ENCODE measurements at regions not wholly inside any gene's neighbourhood (a gene's known extent, or its start where the extent isn't known, plus 50 kb on each side); places are given as distances from the start of the nearest gene placed in this dataset.

DNA sequence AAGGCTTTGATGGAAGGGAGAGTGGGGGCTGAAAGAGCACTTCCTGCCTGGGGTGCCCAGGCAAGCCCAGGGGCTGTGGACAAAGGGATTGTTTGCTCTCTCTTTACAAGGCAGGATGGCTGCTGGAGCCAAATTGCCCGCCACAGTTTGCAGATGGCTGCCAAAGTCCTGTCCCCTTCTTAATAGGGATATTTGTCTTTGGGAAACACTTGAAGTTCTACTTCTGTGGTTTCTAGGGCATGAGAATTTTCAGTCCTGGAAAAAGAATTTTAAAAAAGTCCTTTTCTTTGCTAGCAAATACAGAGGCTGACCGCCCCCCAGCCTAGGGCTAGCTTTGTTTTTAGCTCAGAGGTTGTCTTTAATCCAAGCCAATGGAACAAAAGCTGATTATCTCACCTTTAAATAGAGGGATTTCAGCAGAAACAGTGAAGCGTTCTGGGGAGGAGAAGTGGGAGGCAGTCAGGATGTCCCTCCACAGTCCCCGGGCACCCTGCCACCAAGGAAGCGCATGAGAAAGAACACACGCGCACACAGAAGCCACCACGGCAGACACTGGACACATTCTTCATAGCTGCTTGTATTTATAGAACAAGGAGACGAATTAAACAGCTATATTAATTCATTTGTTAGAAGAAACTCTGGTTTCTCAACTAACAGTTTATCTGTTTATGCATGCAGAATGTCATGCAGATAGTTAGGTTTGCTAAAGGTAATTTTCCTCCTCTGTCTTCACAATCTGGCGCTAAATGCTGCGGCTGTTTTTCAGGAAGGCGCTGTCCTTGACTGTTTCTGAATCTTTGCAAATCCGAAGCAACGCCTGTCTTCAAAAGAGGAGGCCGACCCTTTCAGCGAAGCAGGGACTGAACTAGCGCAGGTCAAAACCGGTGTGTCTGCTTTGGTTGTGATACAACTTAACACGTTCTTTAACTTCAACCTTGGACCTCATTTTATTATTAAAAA, 736.9 kb downstream of the QKI start:
- DNase-seq (ENCODE audit: low read depth) = no peak

- no peak for DNase-seq (ENCODE audit: low read depth)
Observed at GRCh38 chr6:164150232-164150631, 735.7 kb downstream of the QKI start.

DNA sequence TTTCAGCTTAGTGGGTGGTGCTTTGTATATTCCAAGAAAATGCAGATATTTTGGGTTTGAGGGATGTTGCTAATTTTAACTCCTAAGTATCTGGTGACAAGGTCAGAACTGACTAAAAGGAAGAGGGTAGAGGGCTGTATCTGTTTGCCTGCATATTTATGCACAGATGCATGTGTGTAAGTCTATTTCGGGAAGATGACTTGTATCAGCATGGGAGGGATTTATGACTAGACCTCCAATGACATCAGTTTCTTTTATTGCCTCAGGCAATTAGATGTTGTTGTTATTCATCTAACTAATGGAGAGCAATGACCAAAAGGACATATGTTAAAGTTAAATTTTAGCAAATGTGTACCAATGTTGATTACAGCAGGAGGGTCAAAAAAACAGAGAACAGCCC, 734.3 kb downstream of the QKI start:
- DNase-seq (ENCODE audit: low read depth) = no peak

GRCh38 chr6:164144316-164144715, 729.8 kb downstream of the QKI start:
- DNase-seq (ENCODE audit: low read depth) = no peak

DNA sequence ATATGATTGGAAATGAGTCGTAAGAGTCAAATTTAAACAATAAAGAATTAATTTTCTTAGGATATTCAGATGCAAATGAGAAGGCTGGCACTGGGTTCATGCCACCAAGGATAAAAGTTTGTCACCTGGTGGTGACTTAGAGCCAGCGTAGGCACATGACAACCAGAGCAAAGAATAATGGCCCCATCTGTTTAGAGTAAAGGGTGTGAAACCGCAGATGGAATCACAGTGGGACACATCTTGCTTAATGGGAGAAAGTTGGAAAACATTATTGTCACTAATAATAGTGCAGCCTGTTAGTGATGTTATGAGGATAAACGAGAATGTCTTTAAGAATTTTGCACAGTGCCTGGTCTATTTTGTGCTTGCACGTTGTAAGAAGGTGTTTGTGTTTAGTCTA, 727.8 kb downstream of the QKI start:
- DNase-seq (ENCODE audit: low read depth) = no peak

DNA sequence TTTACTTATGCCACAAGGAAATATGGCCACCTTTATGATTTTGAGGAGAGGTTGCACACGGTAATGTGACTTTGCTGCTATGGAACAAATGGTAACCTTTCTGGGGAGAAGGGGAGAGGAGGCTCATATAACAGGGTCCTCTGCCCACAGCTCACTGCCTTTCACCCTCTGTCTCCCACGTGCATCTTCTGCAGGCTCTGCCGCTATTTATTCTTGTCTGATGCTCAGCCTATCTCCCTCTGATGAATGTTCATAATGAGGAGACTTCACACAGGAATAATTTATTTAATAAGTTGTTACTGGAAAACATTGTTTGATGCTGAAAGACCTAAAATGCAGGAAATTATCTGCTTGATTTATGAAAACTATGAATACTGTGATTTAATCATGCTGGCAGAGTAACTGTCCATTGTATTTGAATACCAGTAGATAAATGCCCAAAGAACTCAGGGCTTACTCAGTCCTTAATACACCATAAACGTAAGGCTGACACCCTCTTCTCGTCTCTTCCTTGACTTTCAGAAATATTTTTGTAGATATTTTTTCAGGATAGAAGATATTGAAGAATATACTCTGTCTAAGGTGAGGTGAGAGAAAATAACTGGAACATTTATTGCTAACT, 721.1 kb downstream of the QKI start:
- DNase-seq (ENCODE audit: low read depth) = no peak

DNA sequence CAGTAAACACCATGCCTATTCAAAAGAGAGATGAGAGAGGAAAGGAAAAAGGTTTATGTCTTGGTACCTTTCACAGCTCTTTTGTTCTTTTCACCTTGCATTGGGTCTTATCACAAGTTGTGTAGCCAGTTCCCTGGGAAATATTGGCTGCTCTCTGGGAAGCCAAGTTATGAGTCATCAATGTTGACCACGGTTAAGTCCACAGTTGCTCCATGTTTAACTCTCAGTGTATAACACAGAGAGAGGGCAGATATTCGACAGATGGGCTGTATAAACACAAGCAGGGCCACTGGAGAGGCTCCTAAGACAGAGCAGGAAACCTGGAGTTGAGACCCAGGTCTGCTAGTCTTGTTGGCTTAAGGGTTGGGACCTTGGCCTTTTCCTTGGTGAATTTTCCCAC, 718.6 kb downstream of the QKI start:
- peak; percentile 24 for DNase-seq (ENCODE audit: low read depth)

DNA sequence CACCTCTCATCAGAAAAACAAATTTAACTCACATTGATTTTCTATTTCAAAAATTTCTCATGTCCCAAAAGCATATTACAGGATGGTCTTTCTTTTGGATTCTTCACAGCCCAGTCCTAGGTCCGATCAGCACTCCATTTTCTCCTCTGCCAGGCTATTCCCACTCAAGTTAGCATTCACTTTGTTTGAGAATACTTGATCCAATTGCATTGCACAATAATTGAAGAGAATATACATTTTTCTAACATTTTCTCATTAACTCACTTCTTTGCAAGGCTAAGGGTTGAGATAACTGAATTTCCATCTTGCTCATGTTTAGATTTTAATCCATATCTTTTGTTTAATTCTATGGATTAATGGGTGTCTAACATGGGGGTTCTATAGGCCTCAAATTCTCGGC, 716.1 kb downstream of the QKI start:
- DNase-seq (ENCODE audit: low read depth) = no peak

GRCh38 chr6:164130151-164130550, 715.6 kb downstream of the QKI start:
- DNase-seq (ENCODE audit: low read depth) = no peak

GRCh38 chr6:164129218-164129617, 714.7 kb downstream of the QKI start:
- DNase-seq (ENCODE audit: low read depth) = no peak

DNA sequence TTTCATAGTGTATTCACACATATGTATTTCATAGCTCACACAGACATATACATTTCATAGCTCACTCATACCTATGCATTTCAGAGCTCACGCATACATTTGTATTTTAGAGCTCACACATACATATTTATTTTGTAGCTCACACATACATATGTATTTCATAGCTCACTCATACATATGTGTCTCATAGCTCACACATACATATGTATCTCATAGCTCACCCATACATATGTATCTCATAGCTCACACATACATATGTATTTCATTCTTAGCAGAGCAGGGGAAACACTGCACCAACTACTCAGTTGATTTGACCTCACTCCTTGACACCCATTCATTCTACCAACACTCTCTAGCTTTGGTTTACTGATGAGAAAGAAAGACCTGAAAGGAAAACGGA, 713.6 kb downstream of the QKI start:
- DNase-seq (ENCODE audit: low read depth) = no peak

- DNase-seq (ENCODE audit: low read depth) = no peak
Observed at GRCh38 chr6:164124986-164125385, 710.5 kb downstream of the QKI start.

GRCh38 chr6:164124473-164124872, 710.0 kb downstream of the QKI start:
- DNase-seq (ENCODE audit: low read depth) = no peak

GRCh38 chr6:164122109-164122508, 707.6 kb downstream of the QKI start:
- DNase-seq (ENCODE audit: low read depth) = no peak

DNA sequence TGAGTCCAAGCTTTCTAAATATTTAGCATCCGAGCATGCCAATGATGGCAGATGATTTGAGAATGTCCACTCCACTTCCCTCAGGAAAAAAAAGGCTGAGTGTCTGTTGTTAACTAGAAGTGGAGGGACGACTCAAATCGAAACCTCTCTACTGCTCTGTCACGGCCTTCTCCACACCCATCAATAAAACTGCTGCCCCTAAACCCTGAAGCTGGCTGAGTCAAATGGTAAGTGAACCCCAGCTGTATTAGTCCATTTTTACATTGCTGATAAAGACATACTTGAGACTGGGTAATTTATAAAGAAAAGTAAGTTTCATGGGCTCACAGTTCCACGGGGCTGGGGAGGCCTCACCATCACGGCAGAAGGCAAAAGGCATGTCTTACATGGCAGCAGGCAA, 707.0 kb downstream of the QKI start:
- DNase-seq (ENCODE audit: low read depth) = no peak

DNA sequence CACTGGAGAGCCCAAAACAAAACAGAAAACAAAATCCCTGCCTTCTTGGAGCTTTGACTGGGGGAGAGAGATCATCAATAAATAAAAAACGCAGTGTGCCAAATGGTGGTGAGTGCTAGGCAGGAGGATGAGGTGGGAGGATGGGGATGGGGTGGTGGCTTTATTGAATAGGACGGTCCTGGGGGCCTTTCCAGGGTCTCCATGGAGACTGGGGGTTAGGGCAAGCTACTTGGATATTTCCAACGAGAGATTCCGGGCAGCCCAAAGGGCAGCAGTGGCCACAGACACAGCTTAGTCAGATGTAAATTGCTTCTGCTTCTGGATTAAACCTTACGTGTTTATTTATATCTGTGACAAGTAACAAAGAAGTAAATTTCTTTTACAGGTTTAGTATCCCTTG, 700.1 kb downstream of the QKI start:
- no peak for DNase-seq (ENCODE audit: low read depth)

DNA sequence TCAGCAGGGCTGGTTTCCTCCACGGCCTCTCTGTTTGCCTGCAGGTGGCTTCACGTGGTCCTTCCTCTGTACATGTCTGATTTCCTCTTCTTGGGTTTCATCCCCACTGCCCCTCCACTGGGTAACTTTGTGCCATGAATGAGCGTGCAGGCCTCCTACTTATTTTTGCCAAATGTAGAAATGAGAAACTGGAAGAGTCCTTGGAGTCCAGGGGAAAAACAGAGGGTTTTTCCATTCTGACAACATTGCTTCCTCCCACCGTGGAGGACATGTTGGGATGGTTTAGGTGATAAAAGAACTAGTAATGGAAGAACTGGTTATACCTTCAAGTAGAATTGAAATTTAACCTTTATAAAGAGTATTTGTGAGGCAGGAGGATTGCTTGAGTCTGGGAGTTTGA, 699.5 kb downstream of the QKI start:
- no peak for DNase-seq (ENCODE audit: low read depth)

GRCh38 chr6:164113637-164114036, 699.1 kb downstream of the QKI start:
- no peak for DNase-seq (ENCODE audit: low read depth)

- DNase-seq (ENCODE audit: low read depth) = no peak
Observed at GRCh38 chr6:164109770-164110140, 695.2 kb downstream of the QKI start.

GRCh38 chr6:164108869-164109769, 694.6 kb downstream of the QKI start:
- no peak for DNase-seq (ENCODE audit: low read depth)

- DNase-seq (ENCODE audit: low read depth) = no peak
Observed at GRCh38 chr6:164108092-164108491, 693.6 kb downstream of the QKI start.

DNA sequence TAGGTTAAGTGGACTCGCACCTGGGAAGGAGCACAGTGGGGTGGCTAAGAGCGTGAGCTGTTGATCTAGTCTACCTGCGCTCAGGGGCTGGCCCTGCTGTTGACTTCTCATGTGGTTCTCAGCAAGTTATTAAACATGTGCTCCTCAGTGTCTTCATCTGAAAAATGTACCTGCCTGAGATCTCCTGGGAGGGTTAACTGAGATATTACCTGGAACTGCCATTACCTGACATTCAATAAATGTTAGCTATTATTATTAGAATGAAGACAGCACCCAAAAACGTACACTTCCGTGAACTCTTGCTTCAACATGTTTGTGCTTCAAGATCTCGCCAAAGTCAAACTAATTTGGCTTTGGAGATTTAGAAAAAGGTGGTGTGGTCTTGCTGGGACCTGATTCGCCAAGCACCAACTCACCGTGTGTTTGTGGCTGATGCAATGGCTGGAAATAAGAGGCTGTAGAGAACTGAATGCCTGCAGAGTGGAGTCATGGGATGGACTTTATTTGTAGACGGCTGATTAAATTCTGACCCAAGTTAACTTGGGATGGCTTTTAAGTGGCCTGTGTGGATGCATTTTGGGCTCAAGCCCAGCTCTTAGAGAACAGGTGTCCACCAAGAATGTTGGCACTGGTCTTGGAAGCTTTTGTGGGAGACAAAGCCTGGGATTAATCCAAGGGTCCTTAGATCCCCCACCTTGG, 692.9 kb downstream of the QKI start:
- no peak for DNase-seq (ENCODE audit: low read depth)
